Endothelial cell of umbilical vein (primary cell): ENCODE measurements at regions not wholly inside any gene's neighbourhood (a gene's known extent, or its start where the extent isn't known, plus 50 kb on each side); places are given as distances from the start of the nearest gene placed in this dataset.

Experiments
- BruUV-seq: library from RNA; stranded (reverse); fragments of 400-500 nt; replicated peaks from 2 replicates; lab custom pipeline; 2021; lab: Mats Ljungman, UMichigan
- CTCF ChIA-PET: fragments of 300-600, 350-600 bp; sonication (Branson Sonifier 250); formaldehyde crosslinking; loops from one replicate; lab custom pipeline; 2021; ENCODE audit warnings: antibody characterized with exemption, inconsistent platforms; lab: Charles Lee
- POLR2A ChIA-PET: fragments of 300-600, 350-600 bp; sonication (Branson Sonifier 250); formaldehyde crosslinking; loops from one replicate; lab custom pipeline; 2021; ENCODE audit warnings: antibody characterized with exemption, inconsistent platforms; lab: Charles Lee
- DNase-seq: peaks from one replicate; pipeline ENCODE4 v3.0.0-alpha.2; 2011; ENCODE audit warnings: low read depth, low spot score
- FAIRE-seq: peaks from 2 replicates; lab custom pipeline; 2011; peaks lifted over from hg19 to GRCh38; lab: Jason Lieb, UNC
- H2AFZ ChIP-seq: 2 replicates; pipeline ENCODE4 v1.6.0; 2012; ENCODE audit warnings: low read depth, low read length, control low read depth, inconsistent platforms
- H3K27ac ChIP-seq: 2 replicates; pipeline ENCODE4 v1.5.1; 2011; ENCODE audit warnings: low read depth, mild to moderate bottlenecking, control low read depth, low read length, moderate library complexity; ENCODE audit not compliant: insufficient read depth
- H3K27me3 ChIP-seq, 2 experiments: 2 replicates each; pipeline versions ENCODE4 v1.6.0 to v1.6.1; 2011; ENCODE audit warnings: low read length in 2 of 2, mixed read lengths in 1 of 2; ENCODE audit not compliant: control insufficient read depth in 2 of 2, insufficient read depth in 2 of 2
- H3K36me3 ChIP-seq, 2 experiments: 2 replicates in 1 of 2; 3 replicates in 1 of 2; pipeline ENCODE4 v1.5.1; 2011; ENCODE audit warnings: low read length in 2 of 2, mild to moderate bottlenecking in 1 of 2, moderate library complexity in 1 of 2; ENCODE audit not compliant: control insufficient read depth in 2 of 2, insufficient read depth in 2 of 2; ENCODE audit errors: extremely low read depth in 1 of 2
- H3K4me1 ChIP-seq: 3 replicates; pipeline ENCODE4 v1.5.1; 2011; ENCODE audit warnings: mild to moderate bottlenecking, low read length; ENCODE audit not compliant: control insufficient read depth, insufficient read depth; ENCODE audit errors: extremely low read depth
- H3K4me2 ChIP-seq: 2 replicates; pipeline ENCODE4 v1.6.1; 2011; ENCODE audit warnings: low read length, control low read depth, mixed read lengths; ENCODE audit not compliant: insufficient read depth
- H3K4me3 ChIP-seq, 3 experiments: fragments of 200-600 bp in 1 of 3; sonication (generic), shearing (Covaris generic) in 1 of 3; replicated peaks in 1 of 3; 2 replicates each; pipeline ENCODE4 v1.5.1; 2011 to 2016; ENCODE audit warnings: control low read depth in 3 of 3, low read length in 3 of 3, mild to moderate bottlenecking in 2 of 3, inconsistent platforms in 1 of 3, low read depth in 1 of 3, moderate library complexity in 1 of 3; ENCODE audit not compliant: insufficient read depth in 1 of 3
- H3K79me2 ChIP-seq: 2 replicates; pipeline ENCODE4 v1.6.0; 2012; ENCODE audit warnings: low read length, inconsistent platforms; ENCODE audit not compliant: control insufficient read depth, insufficient read depth
- H3K9ac ChIP-seq: replicated peaks from 2 replicates; pipeline ENCODE3; 2011; ENCODE audit warnings: low read length, control low read depth; ENCODE audit not compliant: insufficient read depth; ENCODE audit errors: extremely low read depth
- H3K9me1 ChIP-seq: replicated peaks from 3 replicates; pipeline ENCODE4 v1.6.0; 2011; ENCODE audit warnings: mild to moderate bottlenecking, low read length; ENCODE audit not compliant: control insufficient read depth, insufficient read depth; ENCODE audit errors: extremely low read depth
- H3K9me3 ChIP-seq: replicated peaks from 2 replicates; pipeline ENCODE4 v1.5.1; 2012; ENCODE audit warnings: low read length, inconsistent platforms; ENCODE audit not compliant: control insufficient read depth, insufficient read depth
- H4K20me1 ChIP-seq: replicated peaks from 2 replicates; pipeline ENCODE3; 2011; ENCODE audit warnings: mild to moderate bottlenecking, low read length; ENCODE audit not compliant: control insufficient read depth, insufficient read depth; ENCODE audit errors: extremely low read depth
- CTCF ChIP-seq, 2 donors: IDR thresholded peaks; 1 replicate in 1 of 2; 2 replicates in 1 of 2; pipeline ENCODE4 v1.5.1; 2011; ENCODE audit warnings: low read length in 2 of 2, mild to moderate bottlenecking in 2 of 2, moderate library complexity in 2 of 2, control low read depth in 1 of 2, inconsistent platforms in 1 of 2, low read depth in 1 of 2; ENCODE audit not compliant: insufficient read depth in 1 of 2; ENCODE audit errors: extremely low read depth in 1 of 2
- EZH2 ChIP-seq: IDR thresholded peaks from 2 replicates; pipeline ENCODE4 v1.6.1; 2012; ENCODE audit warnings: borderline replicate concordance, low read depth, mild to moderate bottlenecking, moderate library complexity, low read length, inconsistent platforms; ENCODE audit not compliant: severe bottlenecking
- FOS ChIP-seq: IDR thresholded peaks from 2 replicates; pipeline ENCODE4 v1.6.1; 2011; ENCODE audit warnings: mild to moderate bottlenecking, low read length, moderate library complexity, borderline replicate concordance; ENCODE audit not compliant: insufficient read depth
- GATA2 ChIP-seq: IDR thresholded peaks from 2 replicates; pipeline ENCODE4 v1.7.0; 2011; ENCODE audit warnings: low read depth, mild to moderate bottlenecking, moderate library complexity, mixed read lengths, low read length; ENCODE audit not compliant: insufficient read length, insufficient read depth
- JUN ChIP-seq: IDR thresholded peaks from 2 replicates; pipeline ENCODE4 v1.6.1; 2011; ENCODE audit warnings: borderline replicate concordance, low read depth; ENCODE audit not compliant: insufficient read length, insufficient read depth
- MAX ChIP-seq: IDR thresholded peaks from 2 replicates; pipeline ENCODE4 v1.6.1; 2011; ENCODE audit not compliant: insufficient read depth, insufficient read length
- MYC ChIP-seq: IDR thresholded peaks from one replicate; pipeline ENCODE4 v1.6.1; 2011; ENCODE audit warnings: mild to moderate bottlenecking, low read depth, low read length
- POLR2A ChIP-seq: IDR thresholded peaks from 2 replicates; pipeline ENCODE4 v1.6.1; 2012; ENCODE audit warnings: low read depth, mild to moderate bottlenecking, control low read depth, low read length
- POLR2AphosphoS5 ChIP-seq: IDR thresholded peaks from 2 replicates; pipeline ENCODE4 v1.6.1; 2012; ENCODE audit warnings: low read depth, mild to moderate bottlenecking, control low read depth, low read length, moderate library complexity; ENCODE audit not compliant: insufficient read depth
- dilution Hi-C: fragments of 300-500 bp; cut with MboI; formaldehyde crosslinking; loops from one replicate; pipeline ENCODE4 v1.15.0; 2019; ENCODE audit warnings: low sequenced_read_pairs; ENCODE audit not compliant: extremely low pct_ligation_motif_present
- intact Hi-C: fragments of 100-400 bp; cut with micrococcal nuclease; formaldehyde crosslinking; loops from one replicate; pipeline ENCODE4 v1.10.0; 2022

- H3K9ac ChIP-seq: no peak overlapping the region
These were observed 160.9 kb downstream of the SMIM20 start for GRCh38 chr4:26074712-26075430.

DNA sequence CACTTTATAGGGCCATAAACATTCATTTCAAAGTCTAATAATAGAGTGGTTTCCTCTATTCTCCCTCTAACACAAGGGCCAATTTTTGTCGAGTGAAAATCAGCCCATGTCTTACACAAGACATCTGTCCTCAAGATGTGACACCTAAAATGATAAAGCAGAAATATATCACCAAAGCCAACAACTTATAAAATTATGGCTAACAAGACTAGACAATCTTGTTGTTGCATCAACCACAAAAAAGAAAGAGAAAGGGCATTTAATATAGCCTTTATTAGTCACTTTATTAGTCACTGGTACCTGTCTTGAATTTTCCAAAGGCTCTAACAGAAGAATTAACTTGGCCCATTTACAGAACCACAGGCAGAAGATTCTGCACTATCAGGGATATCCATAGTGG, 161.6 kb downstream of the SMIM20 start:
- POLR2A ChIA-PET: no interaction called here

More at GRCh38 chr4:26074712-26075430, 160.9 kb downstream of the SMIM20 start:
- Histone ChIP-seq H2AFZ (no peak overlapping the region), H3K27ac (no peak overlapping the region), H3K9me1 (no peaks in the 10 kb centered on the region), H4K20me1 (no peaks in the 10 kb centered on the region), H3K9me3 (no peaks in the 10 kb centered on the region), H3K27me3 (no peaks in the 10 kb centered on the region), H3K4me3 (no peak overlapping the region), H3K4me1 (no peaks in the 10 kb centered on the region), H3K79me2 (no peaks in the 10 kb centered on the region), H3K36me3 (no peaks in the 10 kb centered on the region), H3K4me2 (no peak overlapping the region)
- DNase-seq (no peak), FAIRE-seq (no peak)
- TF ChIP-seq GATA2: no peak
- no peak for TF ChIP-seq FOS
- TF ChIP-seq MYC: no peak
- intact Hi-C loops: loop anchor here (5.0 kb wide), 1 partner anchor 937 kb away; no protein-coding TSS in a partner anchor
- ChIA-PET POLR2A (no interaction called here), CTCF (interaction anchor here (1.3 to 1.6 kb wide), 3 partner anchors 8 to 12 kb away, joined by 3 to 5 read pairs (median 4); no protein-coding TSS in a partner anchor)
- no TSS peak for BruUV-seq
- dilution Hi-C loops: no loop called here

More for the DNA sequence above, 161.6 kb downstream of the SMIM20 start:
- Histone ChIP-seq H4K20me1 (no peaks in the 10 kb centered on the region), H3K9me1 (no peaks in the 10 kb centered on the region), H3K9me3 (no peaks in the 10 kb centered on the region), H3K79me2 (no peaks in the 10 kb centered on the region), H3K4me3 (no peak overlapping the region), H3K27me3 (no peaks in the 10 kb centered on the region), H3K27ac (no peak overlapping the region), H3K9ac (no peak overlapping the region), H3K36me3 (no peaks in the 10 kb centered on the region), H3K4me2 (no peak overlapping the region), H3K4me1 (no peaks in the 10 kb centered on the region), H2AFZ (no peak overlapping the region)
- no TSS peak for BruUV-seq
- intact Hi-C loops: loop anchor here (5.0 kb wide), 1 partner anchor 937 kb away; no protein-coding TSS in a partner anchor
- CTCF ChIA-PET: interaction anchor here (1.5 to 1.6 kb wide), 2 partner anchors 10 to 11 kb away, joined by 3 to 4 read pairs; no protein-coding TSS in a partner anchor
- TF ChIP-seq GATA2: no peak
- no peak for TF ChIP-seq MYC
- no peak for TF ChIP-seq POLR2AphosphoS5
- TF ChIP-seq FOS: no peak
- TF ChIP-seq MAX: no peak
- no peak for TF ChIP-seq POLR2A
- TF ChIP-seq JUN: no peak
- TF ChIP-seq CTCF (IDR thresholded peaks at IDR 0.05; ENCODE audit: extremely low read depth in 1 of 2, insufficient read depth in 1 of 2, low read depth in 1 of 2, low read length in 2 of 2): no peak
- no peak for TF ChIP-seq EZH2
- no peak for DNase-seq
- no peak for FAIRE-seq
- dilution Hi-C loops: no loop called here
